ENCODE measurements at regions not wholly inside any gene's neighbourhood (a gene's known extent, or its start where the extent isn't known, plus 50 kb on each side); places are given as distances from the start of the nearest gene placed in this dataset.

- no peaks in the 10 kb centered on the region for H3K27me3 Mint-ChIP-seq (ENCODE audit: insufficient read depth, unreplicated experiment)
- TF ChIP-seq, protein P1, sequence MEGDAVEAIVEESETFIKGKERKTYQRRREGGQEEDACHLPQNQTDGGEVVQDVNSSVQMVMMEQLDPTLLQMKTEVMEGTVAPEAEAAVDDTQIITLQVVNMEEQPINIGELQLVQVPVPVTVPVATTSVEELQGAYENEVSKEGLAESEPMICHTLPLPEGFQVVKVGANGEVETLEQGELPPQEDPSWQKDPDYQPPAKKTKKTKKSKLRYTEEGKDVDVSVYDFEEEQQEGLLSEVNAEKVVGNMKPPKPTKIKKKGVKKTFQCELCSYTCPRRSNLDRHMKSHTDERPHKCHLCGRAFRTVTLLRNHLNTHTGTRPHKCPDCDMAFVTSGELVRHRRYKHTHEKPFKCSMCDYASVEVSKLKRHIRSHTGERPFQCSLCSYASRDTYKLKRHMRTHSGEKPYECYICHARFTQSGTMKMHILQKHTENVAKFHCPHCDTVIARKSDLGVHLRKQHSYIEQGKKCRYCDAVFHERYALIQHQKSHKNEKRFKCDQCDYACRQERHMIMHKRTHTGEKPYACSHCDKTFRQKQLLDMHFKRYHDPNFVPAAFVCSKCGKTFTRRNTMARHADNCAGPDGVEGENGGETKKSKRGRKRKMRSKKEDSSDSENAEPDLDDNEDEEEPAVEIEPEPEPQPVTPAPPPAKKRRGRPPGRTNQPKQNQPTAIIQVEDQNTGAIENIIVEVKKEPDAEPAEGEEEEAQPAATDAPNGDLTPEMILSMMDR (IDR thresholded peaks at IDR 0.05; ENCODE audit: insufficient read depth in 1 of 2, low read depth in 1 of 2, low read length in 1 of 2, severe bottlenecking in 1 of 2, unreplicated experiment in 1 of 2): no peak
- CTCF ChIA-PET: no interaction called here
- no peak overlapping the region for H3K27ac Mint-ChIP-seq (ENCODE audit: unreplicated experiment)
- Histone ChIP-seq H3K9me3 (no peaks in the 10 kb centered on the region), H3K27me3 (replicated peaks; ENCODE audit: control insufficient read depth, insufficient read depth, low read length) (no peaks in the 10 kb centered on the region), H3K4me1 (no peaks in the 10 kb centered on the region), H3K4me3 (ENCODE audit: low read depth, low read length) (no peak overlapping the region), H3K36me3 (ENCODE audit: control insufficient read depth, insufficient read depth, low read length) (no peaks in the 10 kb centered on the region)
- H3K4me3 Mint-ChIP-seq (ENCODE audit: unreplicated experiment): no peak overlapping the region
- no peaks in the 10 kb centered on the region for H3K36me3 Mint-ChIP-seq (ENCODE audit: insufficient read depth, unreplicated experiment)
- intact Hi-C loops (cut with micrococcal nuclease; ENCODE audit: unreplicated experiment): no loop called here
- H3K9me3 Mint-ChIP-seq (ENCODE audit: unreplicated experiment): no peaks in the 10 kb centered on the region
- DNase-seq: no peak
- no peaks in the 10 kb centered on the region for H3K4me1 Mint-ChIP-seq (ENCODE audit: low read depth, unreplicated experiment)
- POLR2A ChIA-PET: no interaction called here
- BruUV-seq (replicated peaks): no TSS peak
These were observed 210.2 kb downstream of the ARPP21 start for GRCh38 chr3:35849496-35849895.

DNA sequence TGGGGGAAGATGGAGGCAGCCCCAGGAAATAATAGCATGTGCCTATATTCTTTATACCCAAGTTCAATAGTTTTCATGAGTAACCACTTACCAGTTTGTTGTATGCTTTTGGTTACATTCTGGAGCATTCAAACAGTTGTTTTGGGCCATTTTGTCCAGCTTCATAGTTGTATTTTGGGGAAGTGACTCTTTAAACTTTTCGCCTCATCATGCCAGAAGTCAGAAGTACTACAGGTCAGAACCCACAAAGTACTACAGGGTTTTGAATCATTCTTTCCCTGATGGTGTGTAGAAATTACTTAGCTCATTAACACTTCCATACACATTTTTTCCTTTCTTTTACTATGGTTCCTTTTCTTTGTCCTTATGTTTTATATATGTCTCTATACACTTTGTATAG is 210.6 kb downstream of the ARPP21 start:
- TF ChIP-seq, protein P1 (IDR thresholded peaks at IDR 0.05; ENCODE audit: insufficient read depth in 1 of 2, low read depth in 1 of 2, low read length in 1 of 2, severe bottlenecking in 1 of 2, unreplicated experiment in 1 of 2): no peak
- no peak for DNase-seq
- Histone ChIP-seq H3K27me3 (replicated peaks; ENCODE audit: control insufficient read depth, insufficient read depth, low read length) (no peaks in the 10 kb centered on the region), H3K9me3 (no peaks in the 10 kb centered on the region), H3K4me3 (ENCODE audit: low read depth, low read length) (no peak overlapping the region), H3K4me1 (no peaks in the 10 kb centered on the region), H3K36me3 (ENCODE audit: control insufficient read depth, insufficient read depth, low read length) (no peaks in the 10 kb centered on the region)
- no TSS peak for BruUV-seq (replicated peaks)
- POLR2A ChIA-PET: no interaction called here
- Mint-ChIP-seq H3K27me3 (ENCODE audit: insufficient read depth, unreplicated experiment) (no peaks in the 10 kb centered on the region), H3K4me3 (ENCODE audit: unreplicated experiment) (no peak overlapping the region), H3K27ac (ENCODE audit: unreplicated experiment) (no peak overlapping the region), H3K9me3 (ENCODE audit: unreplicated experiment) (no peaks in the 10 kb centered on the region), H3K4me1 (ENCODE audit: low read depth, unreplicated experiment) (no peaks in the 10 kb centered on the region), H3K36me3 (ENCODE audit: insufficient read depth, unreplicated experiment) (no peaks in the 10 kb centered on the region)
- intact Hi-C loops (cut with micrococcal nuclease; ENCODE audit: unreplicated experiment): no loop called here
- CTCF ChIA-PET: no interaction called here

- no peak for DNase-seq
- H3K36me3 ChIP-seq (ENCODE audit: control insufficient read depth, insufficient read depth, low read length): no peaks in the 10 kb centered on the region
- ChIA-PET POLR2A (no interaction called here), CTCF (no interaction called here)
- H3K4me1 ChIP-seq: no peaks in the 10 kb centered on the region
- Mint-ChIP-seq H3K36me3 (ENCODE audit: insufficient read depth, unreplicated experiment) (no peaks in the 10 kb centered on the region), H3K27ac (ENCODE audit: unreplicated experiment) (no peak overlapping the region), H3K4me3 (ENCODE audit: unreplicated experiment) (no peak overlapping the region), H3K27me3 (ENCODE audit: insufficient read depth, unreplicated experiment) (no peaks in the 10 kb centered on the region), H3K9me3 (ENCODE audit: unreplicated experiment) (no peaks in the 10 kb centered on the region), H3K4me1 (ENCODE audit: low read depth, unreplicated experiment) (peaks cover 12% of the 10 kb centered on the region)
- H3K27me3 ChIP-seq (replicated peaks; ENCODE audit: control insufficient read depth, insufficient read depth, low read length): no peaks in the 10 kb centered on the region
- TF ChIP-seq, protein P1 (IDR thresholded peaks at IDR 0.05; ENCODE audit: insufficient read depth in 1 of 2, low read depth in 1 of 2, low read length in 1 of 2, severe bottlenecking in 1 of 2, unreplicated experiment in 1 of 2): no peak
- intact Hi-C loops (cut with micrococcal nuclease; ENCODE audit: unreplicated experiment): no loop called here
- no TSS peak for BruUV-seq (replicated peaks)
- H3K4me3 ChIP-seq (ENCODE audit: low read depth, low read length): no peak overlapping the region
- H3K9me3 ChIP-seq: peaks cover 2% of the 10 kb centered on the region; the same call in 1 of the 2 replicates
These were observed 217.7 kb downstream of the ARPP21 start for GRCh38 chr3:35857004-35857403.

Data from Caco-2 (cell line).